ENCODE measurements at regions not wholly inside any gene's neighbourhood (a gene's known extent, or its start where the extent isn't known, plus 50 kb on each side); places are given as distances from the start of the nearest gene placed in this dataset.

DNA sequence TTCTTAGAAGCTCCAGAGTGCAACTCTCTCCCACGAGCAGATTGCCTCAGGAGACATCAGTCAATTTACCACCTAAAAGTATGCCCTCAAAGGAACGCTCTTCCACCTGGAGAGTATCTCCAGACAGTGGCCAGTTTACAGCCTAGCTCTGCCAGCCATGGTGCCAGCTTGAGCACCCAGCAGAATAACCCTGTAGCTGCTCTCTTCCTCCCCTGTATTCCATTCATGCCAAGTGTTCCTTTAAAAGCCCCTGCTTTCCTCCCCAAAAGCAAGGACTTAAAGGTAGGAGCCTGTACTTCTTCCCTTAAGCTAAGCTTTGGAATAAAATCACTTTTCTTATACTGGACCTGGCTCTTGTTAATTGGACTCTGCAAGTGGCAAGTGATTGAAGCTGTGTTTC is 245.4 kb upstream of the TMEM132C start:
- WGBS, 4 donors: 25 to 42% (median 36%) methylated on average over 2 of the region's 2 CpGs
- no peak for ATAC-seq
- no peak for DNase-seq
- no peaks in the 10 kb centered on the region for H3K9me3 ChIP-seq
- H3K27me3 ChIP-seq: peaks cover 0 to 11% (median 0%) of the 10 kb centered on the region in 9 donors
- H3K27ac ChIP-seq: no peak overlapping the region
- intact Hi-C loops (cut with DNase I): no loop called here
- TF ChIP-seq POLR2A (IDR thresholded peaks at IDR 0.05): no peak
- TF ChIP-seq, protein P1, sequence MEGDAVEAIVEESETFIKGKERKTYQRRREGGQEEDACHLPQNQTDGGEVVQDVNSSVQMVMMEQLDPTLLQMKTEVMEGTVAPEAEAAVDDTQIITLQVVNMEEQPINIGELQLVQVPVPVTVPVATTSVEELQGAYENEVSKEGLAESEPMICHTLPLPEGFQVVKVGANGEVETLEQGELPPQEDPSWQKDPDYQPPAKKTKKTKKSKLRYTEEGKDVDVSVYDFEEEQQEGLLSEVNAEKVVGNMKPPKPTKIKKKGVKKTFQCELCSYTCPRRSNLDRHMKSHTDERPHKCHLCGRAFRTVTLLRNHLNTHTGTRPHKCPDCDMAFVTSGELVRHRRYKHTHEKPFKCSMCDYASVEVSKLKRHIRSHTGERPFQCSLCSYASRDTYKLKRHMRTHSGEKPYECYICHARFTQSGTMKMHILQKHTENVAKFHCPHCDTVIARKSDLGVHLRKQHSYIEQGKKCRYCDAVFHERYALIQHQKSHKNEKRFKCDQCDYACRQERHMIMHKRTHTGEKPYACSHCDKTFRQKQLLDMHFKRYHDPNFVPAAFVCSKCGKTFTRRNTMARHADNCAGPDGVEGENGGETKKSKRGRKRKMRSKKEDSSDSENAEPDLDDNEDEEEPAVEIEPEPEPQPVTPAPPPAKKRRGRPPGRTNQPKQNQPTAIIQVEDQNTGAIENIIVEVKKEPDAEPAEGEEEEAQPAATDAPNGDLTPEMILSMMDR (IDR thresholded peaks at IDR 0.05): no peak
- no peak overlapping the region for H3K4me3 ChIP-seq
- no peaks in the 10 kb centered on the region for H3K4me1 ChIP-seq
- no peaks in the 10 kb centered on the region for H3K36me3 ChIP-seq

DNA sequence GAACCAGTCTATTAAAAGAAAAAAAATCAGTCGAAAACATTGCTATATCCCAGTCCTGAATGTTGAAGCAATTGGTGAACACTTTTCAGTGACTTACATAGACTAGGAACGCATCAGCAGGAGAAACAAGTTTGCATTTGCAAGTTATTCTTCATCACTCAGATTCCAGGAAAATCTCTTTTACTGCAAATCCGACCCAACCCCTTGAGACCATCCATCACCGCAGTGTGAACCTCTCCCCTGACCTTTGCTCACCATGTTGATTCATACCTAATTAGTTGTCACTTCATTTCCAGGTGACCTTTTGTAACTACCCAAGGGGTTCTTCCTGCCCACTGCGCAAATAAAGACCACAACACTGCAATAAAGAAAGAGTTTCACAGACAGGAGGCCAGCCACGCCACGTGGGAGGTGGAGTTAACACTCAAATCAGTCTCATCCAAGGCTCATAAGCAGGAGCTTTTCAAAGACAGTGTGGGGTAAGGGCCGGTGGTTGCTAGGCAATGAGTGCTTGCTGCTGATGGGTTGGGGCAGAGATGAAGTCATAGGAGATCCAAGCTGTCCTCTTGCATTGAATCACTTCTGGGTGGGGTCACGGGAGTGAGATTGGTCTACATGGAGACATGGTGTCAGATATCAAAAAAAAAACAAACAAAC is 241.3 kb upstream of the TMEM132C start:
- Histone ChIP-seq H3K27me3 (peaks cover 0 to 14% (median 0%) of the 10 kb centered on the region in 9 donors), H3K4me3 (no peak overlapping the region), H3K9me3 (no peaks in the 10 kb centered on the region), H3K36me3 (no peaks in the 10 kb centered on the region), H3K27ac (no peak overlapping the region), H3K4me1 (no peaks in the 10 kb centered on the region)
- TF ChIP-seq, protein P1 (IDR thresholded peaks at IDR 0.05): no peak
- DNase-seq (no peak), ATAC-seq (no peak)
- intact Hi-C loops (cut with DNase I): no loop called here
- WGBS, 4 donors: 68 to 69% (median 68%) methylated on average over 9 of the region's 9 CpGs

DNA sequence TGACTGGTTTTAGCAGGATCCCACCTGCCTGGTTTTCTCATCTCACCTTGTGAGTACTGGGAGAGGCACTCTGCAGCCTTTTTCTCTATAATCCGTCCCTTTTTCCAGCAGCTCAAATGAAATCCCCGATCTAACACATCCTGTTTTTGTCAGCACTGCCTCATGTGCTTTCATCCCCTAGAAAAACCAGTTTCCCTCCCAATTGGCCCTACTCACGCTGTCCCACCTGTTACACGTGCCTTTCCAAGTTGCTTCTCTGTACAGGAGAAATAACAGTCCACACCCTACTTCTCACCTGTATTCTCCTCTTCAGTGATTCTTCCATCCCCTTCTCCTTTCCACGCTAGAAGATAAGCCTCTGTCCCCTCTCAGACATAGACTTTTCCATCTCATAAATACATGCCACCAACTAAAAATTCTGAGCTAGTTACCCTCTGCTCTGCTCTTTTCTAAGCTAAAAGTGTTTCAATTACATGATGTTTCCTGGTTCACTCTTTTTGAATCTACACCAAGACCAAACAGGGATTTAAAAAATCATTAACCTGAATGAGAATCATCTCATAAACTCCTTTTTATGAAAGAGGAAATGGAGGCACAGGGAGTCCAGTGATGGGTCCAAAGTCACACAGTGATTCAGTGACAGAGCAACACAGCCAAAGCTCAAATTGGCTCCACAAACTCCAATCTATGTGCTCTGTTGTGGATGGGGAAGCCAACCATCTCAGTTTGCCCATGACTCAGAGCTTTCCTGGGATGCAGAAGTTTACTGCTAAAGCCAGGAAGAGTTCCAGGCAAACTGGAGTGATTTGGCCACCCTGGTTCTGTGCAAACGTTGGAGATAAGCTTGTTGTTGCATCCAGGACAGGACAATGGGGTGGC is 240.0 kb upstream of the TMEM132C start:
- intact Hi-C loops (cut with DNase I): no loop called here
- Histone ChIP-seq H3K4me1 (no peaks in the 10 kb centered on the region), H3K36me3 (no peaks in the 10 kb centered on the region), H3K27ac (no peak overlapping the region), H3K4me3 (no peak overlapping the region), H3K27me3 (peaks cover 0 to 4% (median 0%) of the 10 kb centered on the region in 9 donors), H3K9me3 (no peaks in the 10 kb centered on the region)
- WGBS, 4 donors: 48 to 55% (median 53%) methylated on average over 6 of the region's 6 CpGs
- TF ChIP-seq, protein P1 (IDR thresholded peaks at IDR 0.05): no peak
- TF ChIP-seq POLR2A (IDR thresholded peaks at IDR 0.05): no peak
- ATAC-seq (no peak), DNase-seq (no peak)

DNA sequence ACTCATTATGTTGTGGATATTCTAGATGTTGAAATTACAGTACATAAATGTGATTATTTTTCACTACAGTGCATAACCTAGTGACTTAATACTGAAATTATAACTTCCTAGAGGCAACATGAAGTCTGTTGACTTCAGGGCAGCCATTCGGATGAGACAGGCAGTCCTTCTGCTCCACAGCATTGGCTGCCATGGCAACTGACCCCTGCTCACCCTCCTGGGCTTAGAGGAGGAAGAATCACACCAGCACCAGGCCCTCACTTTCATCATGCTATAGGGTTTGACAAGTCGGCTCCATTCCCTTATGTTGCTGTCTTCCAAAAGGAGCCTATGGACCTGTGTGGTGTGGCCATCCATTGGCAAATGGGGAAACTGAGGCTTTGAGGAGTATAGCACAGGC is 233.5 kb upstream of the TMEM132C start:
- ATAC-seq: no peak
- no peak overlapping the region for H3K4me3 ChIP-seq
- peaks cover 0 to 6% (median 0%) of the 10 kb centered on the region in 9 donors for H3K27me3 ChIP-seq
- DNase-seq: no peak
- H3K27ac ChIP-seq: no peak overlapping the region
- TF ChIP-seq, protein P1 (IDR thresholded peaks at IDR 0.05): no peak
- no peak for TF ChIP-seq POLR2A (IDR thresholded peaks at IDR 0.05)
- no peaks in the 10 kb centered on the region for H3K9me3 ChIP-seq
- H3K36me3 ChIP-seq: no peaks in the 10 kb centered on the region
- intact Hi-C loops (cut with DNase I): no loop called here
- WGBS, 4 donors: 60 to 76% (median 66%) methylated on average over 2 of the region's 2 CpGs
- H3K4me1 ChIP-seq: no peaks in the 10 kb centered on the region

Measured in heart left ventricle (tissue), 16 donors.